GM21723 (cell line): ENCODE measurements at regions not wholly inside any gene's neighbourhood (a gene's known extent, or its start where the extent isn't known, plus 50 kb on each side); places are given as distances from the start of the nearest gene placed in this dataset.

Source experiments
- ATAC-seq: cut with Tn5 transposase; IDR thresholded peaks from one replicate; pipeline ENCODE4 v1.9.1; 2021; ENCODE audit warnings: mild to moderate bottlenecking, moderate library complexity; ENCODE audit not compliant: unreplicated experiment

DNA sequence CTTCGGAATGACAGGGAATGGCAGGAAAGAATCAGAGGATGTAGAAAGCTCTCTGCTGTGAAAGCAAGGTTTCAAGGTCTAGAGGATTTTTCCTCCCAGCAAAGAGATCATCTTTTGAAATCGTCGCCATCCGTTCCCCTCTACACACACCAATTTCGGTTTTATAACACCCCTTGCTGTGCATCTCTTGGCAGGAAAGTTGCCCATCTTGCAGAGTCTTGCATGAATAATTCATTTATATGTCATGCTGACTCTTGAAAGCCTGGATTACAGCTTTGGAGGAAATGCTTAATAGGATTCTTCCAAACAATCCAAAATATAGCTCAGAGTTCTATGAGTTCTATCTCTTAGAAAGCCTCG is 262.7 kb downstream of the CHL1 start:
- ATAC-seq = no peak

DNA sequence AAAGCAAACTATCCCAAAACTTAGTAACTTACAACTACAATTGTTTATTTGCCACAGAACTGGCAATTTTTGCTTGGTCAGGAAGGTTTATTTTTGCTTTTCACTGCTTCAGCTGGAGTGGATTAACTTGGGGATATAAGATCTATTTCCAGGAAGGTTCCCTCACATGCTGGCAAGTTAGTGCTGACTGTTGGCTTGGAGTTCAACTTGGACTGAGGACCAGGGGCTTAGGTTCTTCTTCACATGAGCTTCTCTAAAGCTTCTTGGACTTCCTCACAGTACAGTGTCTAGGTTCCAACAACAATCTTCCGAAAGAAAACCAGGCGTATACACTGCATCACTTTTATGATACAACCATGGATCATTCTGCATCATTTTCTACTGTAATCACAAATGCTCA is 264.4 kb downstream of the CHL1 start:
- ATAC-seq = no peak

DNA sequence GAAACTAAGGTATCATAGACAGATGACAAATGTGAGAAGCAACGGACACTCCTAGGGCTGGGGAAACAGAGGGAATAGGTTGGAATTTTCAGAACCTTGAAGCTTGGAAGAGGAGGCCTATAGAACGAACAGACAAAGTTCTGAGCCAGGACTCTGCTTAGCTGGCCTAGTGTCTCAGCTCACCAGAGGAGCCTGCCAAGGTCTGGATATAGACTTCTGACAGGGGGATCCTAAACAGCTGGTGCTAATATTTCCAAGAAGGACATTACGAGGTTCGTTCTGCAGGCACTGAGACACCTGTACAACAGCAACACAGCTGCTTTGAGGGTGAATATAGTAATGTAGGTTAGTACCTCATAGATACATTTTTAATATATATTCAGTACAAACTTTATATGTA is 266.3 kb downstream of the CHL1 start:
- ATAC-seq = no peak

DNA sequence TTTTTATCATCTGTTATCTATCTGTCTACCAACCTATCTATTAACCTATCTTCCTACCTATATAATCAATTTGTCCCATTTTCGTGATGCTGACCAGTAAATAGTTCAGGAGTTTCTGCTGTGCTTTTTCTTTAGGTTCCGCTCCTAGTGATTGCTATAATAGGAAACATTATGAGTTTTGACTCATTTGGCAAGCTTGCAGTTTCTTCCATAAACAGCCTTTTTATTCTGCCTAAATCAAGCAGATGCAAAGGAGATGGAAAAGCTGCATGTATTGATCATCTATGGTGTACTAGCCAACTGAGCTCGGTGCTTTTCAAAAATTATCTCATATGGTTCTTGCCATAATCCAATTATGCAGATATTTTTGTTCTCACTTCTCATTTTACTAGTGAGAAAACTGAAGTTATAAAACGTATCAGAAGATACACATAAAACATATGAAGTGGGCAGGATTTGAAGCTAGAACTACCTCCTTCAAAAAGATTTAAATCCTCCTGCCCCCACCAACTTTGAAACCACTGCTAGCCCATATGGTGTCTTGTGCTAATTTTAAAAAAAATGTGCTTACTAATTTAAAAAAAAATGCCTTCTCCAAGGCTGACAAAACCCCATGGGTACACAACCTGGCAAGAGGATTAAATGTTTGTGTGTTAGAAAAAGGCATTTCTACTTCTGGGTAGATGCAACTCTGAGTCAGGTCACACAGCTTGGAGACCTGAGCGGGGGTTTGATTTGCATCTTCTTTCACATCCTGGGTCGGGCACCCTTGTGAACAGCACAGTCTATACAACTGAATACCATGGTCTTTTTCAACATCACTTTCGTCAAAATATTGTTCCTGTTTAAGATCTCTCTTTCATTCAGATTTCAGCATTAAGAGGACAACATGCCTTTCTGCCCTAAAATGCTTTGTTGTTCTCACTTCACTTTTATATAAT is 267.0 kb downstream of the CHL1 start:
- peak; percentile 98 for ATAC-seq

DNA sequence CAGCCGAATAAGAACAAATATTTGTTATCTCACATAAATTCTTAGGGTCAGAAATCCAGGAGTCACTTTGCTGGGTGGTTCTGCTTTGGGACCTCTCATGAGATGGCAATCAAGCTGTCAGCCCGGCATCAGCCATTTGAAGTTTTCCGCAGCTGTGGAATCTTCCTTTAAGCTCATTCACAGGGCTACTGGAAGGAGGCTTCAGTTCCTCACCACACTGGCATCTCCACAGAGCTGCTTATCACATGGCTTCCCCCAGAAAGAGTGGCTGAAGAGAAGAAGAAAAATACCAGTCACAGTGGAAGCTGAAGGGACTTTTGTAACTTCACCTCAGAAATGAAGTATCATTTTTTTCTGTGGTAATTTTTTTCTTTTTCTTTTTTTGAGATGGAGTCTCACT is 267.7 kb downstream of the CHL1 start:
- ATAC-seq = peak; percentile 42

DNA sequence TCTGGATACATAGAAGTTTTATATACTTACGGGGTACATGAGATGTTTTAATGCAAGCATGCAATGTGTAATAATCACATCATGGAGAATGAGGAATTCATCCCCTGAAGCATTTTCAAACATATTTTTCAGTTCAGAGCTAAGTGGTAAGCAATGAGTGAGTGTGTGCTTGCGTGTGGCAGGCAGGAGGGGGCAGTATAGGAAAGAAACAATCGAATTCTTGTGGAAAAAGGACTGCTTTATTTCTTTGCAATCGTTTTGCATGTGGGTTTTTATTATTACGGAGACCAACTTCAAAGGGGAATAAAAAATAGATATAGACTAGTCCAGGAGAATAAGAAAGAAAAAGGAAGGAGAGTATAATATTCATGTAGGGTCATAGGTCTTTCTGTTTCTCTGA is 271.6 kb downstream of the CHL1 start:
- no peak for ATAC-seq

DNA sequence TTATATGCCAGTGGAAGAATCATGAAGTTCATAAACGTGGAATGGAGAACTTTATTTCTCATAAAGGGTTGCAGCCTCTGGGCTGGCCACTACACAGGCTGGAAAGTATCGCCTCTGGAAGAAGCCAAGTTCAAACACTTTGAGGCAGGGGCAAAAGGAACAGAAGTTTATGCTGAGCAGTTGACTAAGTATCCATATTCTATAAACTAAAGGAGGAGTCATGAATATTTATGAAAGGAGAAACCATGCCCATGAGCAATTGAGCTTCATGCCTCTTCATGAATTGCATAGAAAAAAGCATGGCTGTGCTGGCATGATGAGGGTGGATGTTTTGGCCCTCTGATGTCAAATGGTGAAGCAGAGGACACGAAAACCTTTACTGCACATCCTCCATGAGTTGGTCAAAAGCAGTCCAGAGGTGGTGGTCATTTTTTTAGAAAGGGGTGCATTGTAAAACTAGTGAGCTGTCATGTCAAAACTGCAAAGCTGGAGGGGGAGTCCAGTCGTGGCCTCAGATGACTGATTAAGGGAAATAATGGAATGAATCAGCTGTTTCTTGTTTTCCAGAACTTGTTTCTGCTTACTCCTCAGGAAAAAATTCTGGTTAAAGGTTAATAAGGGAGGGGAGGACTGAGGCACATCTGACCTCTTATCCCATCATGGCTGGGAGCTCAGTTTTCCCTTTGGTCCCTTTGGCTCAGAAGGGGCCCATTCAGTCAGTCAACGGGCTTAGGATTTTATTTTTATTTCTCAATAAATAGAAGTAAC is 276.7 kb downstream of the CHL1 start:
- ATAC-seq = no peak

DNA sequence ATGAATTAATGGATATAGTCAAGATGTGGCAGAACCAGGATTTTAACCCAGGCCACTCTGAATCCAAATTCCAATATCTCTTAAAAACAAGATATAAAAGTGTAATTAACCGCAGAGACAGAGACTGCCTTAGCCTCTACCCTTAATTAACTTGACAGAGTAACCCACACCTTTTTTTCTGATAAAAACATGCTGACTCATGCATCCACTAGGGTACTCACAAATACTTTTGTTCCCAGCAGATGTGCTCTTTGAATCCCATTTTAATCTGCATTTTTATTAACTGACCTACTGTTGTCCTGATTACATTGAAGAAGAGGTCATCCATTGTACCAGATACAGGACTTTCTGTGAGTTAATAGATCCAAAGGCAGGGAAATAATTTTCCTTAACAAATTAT is 278.3 kb downstream of the CHL1 start:
- ATAC-seq = no peak

DNA sequence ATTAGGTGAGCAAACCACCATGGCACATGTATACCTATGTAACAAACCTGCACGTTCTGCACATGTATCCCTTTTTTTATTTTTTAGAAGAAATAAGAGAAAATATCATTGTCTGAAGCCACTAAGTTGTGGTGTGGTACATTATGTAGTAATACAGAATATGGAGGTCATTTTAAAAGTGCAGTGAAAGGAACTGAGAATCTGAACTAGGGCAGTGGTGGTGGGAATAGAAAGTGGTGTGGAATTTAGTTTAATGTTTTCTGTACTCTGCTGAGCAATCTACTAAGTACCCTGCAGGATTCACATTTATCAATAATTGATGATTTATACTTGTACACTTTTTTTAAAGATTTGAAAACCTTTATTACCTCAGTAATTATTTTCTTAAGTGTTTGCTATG is 283.5 kb downstream of the CHL1 start:
- ATAC-seq = peak; percentile 64

DNA sequence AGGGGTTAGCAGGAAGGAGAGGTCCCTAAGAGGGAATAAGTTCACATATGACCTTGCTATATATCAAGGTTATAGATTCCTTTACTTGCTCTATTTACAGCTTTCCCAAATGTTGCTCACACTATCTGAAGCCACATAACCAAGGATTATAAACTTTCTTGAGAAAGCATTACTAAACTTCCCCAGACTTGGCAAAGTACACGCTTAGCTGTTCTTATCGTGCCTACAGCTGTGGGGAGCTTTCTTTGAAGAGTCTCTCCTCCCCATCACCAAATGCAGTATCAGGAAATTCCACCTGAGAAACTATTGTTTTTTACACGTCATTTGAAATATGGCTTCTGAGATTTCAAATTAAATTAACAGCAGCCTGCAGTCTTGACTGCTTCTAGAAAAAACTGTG is 284.5 kb downstream of the CHL1 start:
- no peak for ATAC-seq

DNA sequence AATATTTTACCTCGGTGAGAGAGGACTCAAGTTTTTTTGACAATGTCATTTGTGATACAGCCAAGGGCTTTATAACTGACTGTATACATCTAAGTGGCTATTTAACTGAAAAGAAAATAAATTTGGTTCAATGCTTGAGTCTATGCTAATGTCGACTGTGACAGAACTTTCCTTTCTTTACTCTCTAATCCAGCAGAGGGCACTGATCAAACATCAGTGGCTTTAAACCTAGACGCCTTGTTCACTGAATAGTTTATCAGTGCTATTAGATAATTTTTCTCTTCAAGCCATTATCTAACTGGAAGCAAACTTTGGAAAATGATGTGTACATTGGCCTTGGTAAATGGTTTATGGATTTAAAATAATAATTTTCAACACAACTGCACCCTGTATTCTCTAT is 285.1 kb downstream of the CHL1 start:
- ATAC-seq = peak; percentile 54

DNA sequence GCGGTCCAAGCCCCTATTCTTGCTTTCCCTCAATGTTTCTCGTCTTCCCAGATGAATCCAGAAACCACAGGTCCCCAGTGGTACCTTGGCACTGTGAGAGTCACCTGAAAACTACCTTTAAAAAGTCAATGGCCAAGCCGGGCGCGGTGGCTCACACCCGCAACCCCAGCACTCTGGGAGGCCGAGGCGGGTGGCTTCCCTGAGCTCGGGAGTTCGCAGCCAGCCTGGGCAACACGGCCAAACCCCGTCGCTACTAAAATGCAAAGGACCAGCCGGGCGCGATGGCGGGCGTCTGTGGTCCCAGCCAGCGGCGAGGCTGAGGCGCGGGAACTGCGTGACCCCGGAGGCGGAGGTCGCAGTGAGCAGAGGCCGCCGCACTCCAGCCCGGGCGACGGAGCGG is 285.9 kb downstream of the CHL1 start:
- ATAC-seq = no peak

DNA sequence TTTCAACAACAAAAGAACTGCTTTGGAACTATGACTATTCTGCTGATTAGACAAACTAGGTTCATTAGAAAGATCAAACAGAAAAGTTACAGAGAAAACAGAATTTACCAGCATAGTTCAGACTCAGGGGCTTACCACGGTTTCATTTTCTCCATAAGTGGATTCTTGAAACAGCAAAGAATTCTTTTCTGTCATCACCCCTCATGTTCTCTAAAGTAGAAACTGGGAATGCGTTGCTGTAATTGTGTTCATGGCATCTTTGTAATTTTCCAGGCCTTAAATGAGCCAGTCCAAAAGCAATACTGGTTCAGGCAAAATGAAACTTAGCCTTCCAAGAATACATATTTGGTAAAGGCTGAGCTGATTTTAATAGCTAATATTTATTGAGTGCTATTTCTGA is 287.8 kb downstream of the CHL1 start:
- no peak for ATAC-seq

DNA sequence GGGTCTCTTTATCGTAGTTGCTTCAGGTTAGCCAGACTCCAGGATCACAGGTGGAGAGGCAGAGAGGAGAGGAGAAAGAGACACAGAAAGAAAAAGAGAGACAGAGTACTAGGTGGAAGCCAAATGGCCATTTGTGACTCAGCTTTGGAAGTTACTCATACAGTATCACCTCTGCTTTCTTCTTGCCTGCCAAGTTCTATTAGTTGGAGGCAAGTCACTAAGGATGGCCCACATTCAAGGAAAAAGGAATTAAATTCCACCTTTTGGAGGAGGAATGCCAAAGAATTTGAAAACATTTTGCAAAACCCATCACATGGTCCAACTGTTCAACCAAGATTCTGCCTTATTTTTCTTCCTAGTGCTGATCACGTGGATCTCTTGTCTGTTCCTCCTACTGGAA is 291.1 kb downstream of the CHL1 start:
- ATAC-seq = no peak

DNA sequence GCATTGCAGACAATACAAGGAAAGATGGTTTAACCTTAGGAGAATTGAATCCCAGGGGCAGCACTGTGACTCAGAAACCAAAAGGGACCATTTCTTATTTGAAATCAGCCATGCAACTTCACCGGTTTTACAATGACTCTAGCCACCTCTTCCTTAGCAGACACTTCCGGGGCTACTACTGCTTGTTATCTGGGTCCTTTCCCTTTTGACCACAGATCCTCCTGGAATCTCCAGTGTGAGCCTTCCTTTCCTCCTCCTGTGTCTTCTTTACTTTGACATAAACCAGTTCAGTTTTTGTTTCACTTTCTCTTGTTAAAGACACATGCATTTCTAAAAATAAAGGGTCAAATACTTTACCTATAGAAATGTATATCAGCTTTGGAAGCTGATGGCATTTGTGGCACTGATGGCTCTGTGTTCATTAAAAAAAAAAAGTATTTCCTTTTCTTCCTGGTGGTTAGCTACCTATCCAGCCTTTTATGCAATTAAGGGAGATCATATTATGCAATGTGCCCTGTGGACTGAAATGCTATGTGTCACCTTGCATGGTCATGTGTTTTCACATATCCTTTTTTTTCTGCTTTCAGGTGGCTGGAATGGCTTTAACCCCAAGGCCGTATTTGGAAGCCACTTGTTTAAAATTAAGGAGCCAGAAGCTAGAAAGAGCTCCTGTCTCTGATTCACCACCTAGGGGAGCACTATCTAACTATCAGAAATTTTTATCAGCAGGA is 296.2 kb downstream of the CHL1 start:
- peak; percentile 73 for ATAC-seq

DNA sequence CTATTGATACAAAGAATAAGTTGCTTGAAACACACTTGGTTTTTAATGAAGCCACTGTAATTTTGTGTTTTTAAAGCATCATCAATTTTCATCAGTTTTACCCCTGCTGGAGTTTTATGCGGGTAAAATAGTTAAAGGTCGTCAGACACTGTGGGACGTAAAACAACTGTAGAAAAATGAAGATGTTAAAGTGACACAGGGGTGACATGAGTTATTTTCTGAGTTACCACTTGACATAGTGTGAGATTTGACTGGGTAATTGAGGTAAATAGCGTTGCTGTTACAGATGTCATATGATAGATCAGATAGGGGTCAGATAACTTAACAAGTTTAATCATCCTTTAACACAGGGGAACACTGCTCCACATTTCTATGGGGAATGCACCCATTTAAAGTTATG is 297.6 kb downstream of the CHL1 start:
- no peak for ATAC-seq

DNA sequence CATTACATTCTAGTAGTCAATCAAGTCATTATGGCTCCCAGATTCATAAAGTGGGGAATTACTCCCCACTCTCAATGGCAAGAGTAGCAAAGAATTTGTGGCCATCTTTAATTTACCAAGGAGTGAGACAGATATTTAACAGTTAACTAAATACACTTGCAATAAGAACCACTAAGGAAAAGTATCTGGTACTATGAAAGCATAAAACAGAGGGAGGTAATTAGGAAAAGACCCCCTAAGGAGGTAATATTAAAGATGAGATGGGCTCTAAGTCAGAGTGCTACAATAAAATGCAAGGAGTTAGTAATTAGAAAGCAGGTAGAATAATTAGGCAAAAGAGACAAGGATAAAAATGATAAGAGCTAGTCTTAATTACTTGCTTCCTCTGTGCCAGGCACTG is 301.9 kb downstream of the CHL1 start:
- ATAC-seq = no peak

DNA sequence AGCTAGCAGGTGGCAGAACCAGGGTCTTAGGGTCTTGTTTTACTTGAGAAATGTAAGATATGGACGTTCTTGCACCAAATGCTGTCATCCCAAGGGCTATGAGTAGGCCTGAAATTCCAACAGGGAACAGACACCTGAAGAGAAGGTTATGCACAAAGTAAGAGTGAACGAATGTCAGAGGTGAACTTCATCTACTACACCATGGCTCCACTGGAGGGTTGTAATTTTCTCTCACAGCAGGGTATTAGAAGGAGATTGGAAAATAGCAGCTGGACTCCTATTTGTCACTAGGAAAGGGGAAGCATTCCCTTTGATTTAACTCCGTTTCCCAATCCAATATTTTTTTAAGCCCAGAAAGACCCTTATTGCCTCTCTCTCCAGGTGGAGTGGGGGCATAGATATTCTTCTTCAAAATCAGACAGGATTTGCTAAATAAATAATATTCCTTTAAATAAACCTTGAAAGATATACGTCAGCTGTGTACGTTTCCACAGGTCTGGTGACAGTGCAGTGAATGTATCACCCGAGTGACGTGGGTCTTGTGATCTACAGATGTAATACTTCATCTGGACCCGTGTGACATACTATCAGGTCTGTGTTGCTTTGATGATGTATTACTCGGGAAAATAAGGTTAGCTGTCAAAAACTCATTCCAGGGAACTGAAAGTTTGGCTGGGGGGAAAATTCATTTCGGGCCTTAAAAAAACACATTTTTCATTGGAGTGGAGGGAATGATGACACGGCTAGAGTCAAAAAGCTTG is 302.6 kb downstream of the CHL1 start:
- no peak for ATAC-seq

DNA sequence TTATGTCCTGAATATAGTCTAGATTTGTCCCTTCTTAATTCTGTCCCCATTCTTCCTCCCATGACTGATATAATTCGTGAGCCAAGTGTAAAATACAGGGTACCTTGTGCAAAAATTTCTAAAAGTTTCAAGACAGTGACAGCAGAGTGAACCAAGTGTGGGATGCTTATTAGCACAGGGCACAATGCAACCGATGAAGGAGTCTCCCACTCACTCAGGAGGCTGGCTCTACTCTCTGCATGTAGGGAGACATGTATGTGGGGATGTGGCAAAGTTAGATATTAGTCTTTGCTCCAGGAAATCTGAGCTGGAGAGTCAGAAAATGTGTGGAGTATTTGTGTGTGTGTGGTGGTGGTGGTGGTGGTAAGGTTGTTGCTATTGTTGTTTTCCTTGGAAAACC is 305.9 kb downstream of the CHL1 start:
- no peak for ATAC-seq

DNA sequence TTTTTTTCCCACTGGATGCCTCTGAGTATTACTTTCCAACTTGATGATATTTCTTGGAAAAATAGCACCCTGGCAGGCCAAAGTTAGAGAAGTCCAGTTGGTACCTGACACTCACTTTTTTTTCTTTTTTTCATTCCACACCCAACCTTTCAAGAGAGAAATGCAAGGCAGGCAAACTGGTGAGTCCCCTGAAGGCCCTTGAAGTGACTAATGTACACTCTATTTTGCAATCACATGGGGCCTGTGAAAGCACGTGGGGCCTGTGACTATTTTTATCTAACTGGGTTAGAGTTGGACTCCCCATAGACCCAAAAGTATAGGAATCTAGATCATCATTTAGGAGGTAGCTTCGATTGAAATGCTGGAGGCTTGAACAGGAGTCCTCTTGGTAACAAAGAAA is 316.7 kb downstream of the CHL1 start:
- ATAC-seq = no peak

DNA sequence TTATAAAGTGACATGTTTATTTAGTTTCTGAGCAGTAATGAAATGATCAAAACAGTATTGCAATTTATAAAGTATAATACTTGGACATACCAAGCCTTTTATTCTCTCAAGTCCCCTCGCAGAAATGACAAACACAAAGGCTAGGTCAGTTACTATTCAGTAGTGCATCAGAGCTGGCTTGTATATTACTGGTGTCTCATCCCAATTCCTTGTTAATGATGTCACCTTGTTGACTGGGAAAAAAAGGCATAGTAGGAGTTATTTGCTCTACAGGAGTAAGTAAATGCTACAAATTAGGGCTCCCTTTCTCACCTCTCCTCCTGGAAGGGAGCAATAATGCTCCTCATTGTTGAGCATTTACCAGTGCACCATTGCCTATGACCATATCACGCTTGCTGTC is 317.6 kb downstream of the CHL1 start:
- no peak for ATAC-seq
